ENCODE measurements at regions not wholly inside any gene's neighbourhood (a gene's known extent, or its start where the extent isn't known, plus 50 kb on each side); places are given as distances from the start of the nearest gene placed in this dataset.

DNA sequence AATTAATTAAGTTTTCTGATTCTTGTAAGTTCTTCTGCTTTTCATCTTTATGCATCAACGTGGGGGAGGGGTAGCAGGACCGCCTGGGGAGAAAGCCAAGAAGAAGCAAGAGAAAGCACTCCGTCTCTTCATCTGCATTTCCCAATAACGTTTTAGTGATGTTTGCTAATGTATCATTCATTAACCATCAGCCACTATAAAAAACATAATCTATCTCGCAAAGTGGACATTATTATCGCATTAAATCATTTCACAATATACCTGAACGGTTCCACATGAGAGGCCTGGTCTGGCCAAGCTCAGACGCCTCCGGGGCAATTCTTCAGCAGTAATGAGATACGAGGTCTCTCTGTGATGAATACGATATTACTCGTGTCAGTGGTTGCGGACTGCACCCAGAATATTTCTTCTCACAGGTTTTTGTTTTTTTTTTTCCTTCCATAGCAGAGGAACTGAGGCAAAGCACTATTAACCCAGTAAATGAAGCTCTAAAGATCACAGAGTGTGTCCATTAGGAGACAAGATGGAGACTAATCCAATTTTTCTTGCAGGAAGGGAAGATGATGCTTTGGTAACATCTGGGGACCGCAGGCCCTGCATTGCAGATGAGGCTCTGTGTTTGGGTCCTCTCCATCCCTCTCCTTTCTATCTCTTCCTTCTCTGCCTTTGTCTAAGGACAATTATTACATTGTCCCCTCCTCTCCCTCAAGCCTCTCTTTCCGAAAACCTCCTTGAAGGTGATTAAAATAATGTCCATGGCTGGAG is 156.1 kb downstream of the SLC35B3 start:
- TF ChIP-seq, protein P1, sequence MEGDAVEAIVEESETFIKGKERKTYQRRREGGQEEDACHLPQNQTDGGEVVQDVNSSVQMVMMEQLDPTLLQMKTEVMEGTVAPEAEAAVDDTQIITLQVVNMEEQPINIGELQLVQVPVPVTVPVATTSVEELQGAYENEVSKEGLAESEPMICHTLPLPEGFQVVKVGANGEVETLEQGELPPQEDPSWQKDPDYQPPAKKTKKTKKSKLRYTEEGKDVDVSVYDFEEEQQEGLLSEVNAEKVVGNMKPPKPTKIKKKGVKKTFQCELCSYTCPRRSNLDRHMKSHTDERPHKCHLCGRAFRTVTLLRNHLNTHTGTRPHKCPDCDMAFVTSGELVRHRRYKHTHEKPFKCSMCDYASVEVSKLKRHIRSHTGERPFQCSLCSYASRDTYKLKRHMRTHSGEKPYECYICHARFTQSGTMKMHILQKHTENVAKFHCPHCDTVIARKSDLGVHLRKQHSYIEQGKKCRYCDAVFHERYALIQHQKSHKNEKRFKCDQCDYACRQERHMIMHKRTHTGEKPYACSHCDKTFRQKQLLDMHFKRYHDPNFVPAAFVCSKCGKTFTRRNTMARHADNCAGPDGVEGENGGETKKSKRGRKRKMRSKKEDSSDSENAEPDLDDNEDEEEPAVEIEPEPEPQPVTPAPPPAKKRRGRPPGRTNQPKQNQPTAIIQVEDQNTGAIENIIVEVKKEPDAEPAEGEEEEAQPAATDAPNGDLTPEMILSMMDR (IDR thresholded peaks at IDR 0.05; ENCODE audit: control extremely low read depth, extremely low read depth, low read depth, missing control alignments), result no peak
- no peak for DNase-seq (ENCODE audit: extremely low spot score)
- ChIA-PET CTCF (no interaction called here), POLR2A (no interaction called here)

DNA sequence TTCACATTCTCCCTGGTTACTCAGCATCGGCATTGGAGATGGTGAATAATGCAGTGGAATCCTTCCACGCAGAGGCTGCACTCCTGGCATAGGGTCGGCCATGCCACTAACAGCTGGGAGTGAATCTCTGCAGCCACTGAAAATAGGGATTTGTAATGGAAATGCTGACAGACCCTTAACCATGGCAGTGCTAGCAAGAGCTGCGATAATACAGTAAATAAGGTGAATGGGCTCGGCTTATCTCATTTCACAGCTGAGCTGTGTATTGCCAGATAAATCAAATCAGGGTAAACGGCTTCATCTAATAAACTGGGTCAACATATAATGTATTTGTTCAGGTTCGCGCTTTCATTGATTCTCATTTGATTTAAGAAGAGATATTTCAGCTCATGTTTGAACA is 156.8 kb downstream of the SLC35B3 start:
- ChIA-PET CTCF (interaction anchor here (1.6 kb wide), 1 partner anchor 11 kb away, joined by 4 read pairs; no protein-coding TSS in a partner anchor), POLR2A (no interaction called here)
- TF ChIP-seq, protein P1 (IDR thresholded peaks at IDR 0.05; ENCODE audit: control extremely low read depth, extremely low read depth, low read depth, missing control alignments), result no peak
- DNase-seq (ENCODE audit: extremely low spot score), result no peak

DNA sequence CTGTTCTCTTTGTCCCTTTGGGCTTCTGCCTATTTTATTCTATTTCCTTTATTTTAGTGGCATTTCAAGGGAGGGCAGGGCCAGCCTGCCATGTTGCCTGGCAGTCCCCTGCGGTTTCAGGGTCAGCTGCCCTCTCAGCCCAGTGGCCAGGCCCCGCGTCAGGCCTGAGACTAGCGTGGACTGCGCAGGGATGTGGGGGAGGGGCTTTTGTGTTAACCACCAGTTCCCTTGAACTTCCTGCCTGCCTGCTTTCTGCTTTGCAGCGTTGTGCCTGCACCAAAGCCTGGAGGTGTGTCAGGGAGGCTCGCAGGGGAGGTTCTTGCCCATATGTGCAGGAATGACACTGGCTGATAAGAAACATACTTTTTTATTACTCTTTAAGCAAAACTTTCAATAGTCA is 157.6 kb downstream of the SLC35B3 start:
- CTCF ChIA-PET, result interaction anchor here (1.6 kb wide), 1 partner anchor 10 kb away, joined by 4 read pairs; no protein-coding TSS in a partner anchor
- POLR2A ChIA-PET, result no interaction called here
- TF ChIP-seq, protein P1 (IDR thresholded peaks at IDR 0.05; ENCODE audit: control extremely low read depth, extremely low read depth, low read depth, missing control alignments), result no peak
- no peak for DNase-seq (ENCODE audit: extremely low spot score)

DNA sequence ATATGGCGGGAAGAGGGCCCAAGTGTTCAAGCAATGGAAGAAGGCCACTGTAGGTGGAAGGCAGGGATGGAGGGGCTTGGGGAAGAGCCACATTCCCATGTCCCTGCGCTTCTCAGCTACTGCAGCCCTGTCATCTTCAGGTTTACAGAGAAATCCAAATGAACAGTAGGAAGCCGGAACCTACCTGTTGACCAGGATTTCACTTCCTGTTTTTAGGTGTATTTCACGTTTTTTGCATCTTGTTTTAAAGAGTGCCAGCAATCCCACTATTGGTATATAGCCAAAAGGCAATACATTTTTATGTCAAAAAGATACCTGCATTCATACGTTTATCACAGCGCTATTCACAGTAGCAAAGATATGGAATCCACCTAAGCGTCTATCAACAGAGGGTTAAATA is 159.2 kb downstream of the SLC35B3 start:
- TF ChIP-seq, protein P1 (IDR thresholded peaks at IDR 0.05; ENCODE audit: control extremely low read depth, extremely low read depth, low read depth, missing control alignments), result no peak
- ChIA-PET CTCF (interaction anchor here (1.0 to 1.2 kb wide), 2 partner anchors 9 to 57 kb away, joined by 3 to 5 read pairs; no protein-coding TSS in a partner anchor), POLR2A (no interaction called here)
- no peak for DNase-seq (ENCODE audit: extremely low spot score)

DNA sequence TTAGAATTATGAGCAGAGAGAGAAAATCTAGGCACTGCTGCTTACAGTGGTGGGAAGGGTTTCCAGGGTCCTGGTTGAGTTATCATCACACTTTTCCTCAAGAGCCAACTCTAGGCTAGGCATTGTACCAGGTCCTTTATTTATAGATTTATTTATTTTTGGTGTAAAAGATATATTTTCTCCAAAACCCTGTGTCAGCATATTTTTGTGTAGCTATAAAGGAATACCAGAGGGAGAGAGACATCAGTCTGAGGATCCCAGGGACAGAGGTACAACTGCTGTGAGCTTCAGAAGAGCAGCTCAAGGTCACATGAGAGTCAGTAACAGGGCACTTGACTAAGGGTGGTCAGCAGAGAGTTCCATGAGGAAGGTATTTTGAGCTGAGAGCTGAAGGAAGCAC is 159.7 kb downstream of the SLC35B3 start:
- no peak for DNase-seq (ENCODE audit: extremely low spot score)
- POLR2A ChIA-PET, result no interaction called here
- TF ChIP-seq, protein P1 (IDR thresholded peaks at IDR 0.05; ENCODE audit: control extremely low read depth, extremely low read depth, low read depth, missing control alignments), result no peak
- CTCF ChIA-PET, result interaction anchor here (1.0 to 1.2 kb wide), 2 partner anchors 9 to 57 kb away, joined by 3 to 5 read pairs; no protein-coding TSS in a partner anchor

DNA sequence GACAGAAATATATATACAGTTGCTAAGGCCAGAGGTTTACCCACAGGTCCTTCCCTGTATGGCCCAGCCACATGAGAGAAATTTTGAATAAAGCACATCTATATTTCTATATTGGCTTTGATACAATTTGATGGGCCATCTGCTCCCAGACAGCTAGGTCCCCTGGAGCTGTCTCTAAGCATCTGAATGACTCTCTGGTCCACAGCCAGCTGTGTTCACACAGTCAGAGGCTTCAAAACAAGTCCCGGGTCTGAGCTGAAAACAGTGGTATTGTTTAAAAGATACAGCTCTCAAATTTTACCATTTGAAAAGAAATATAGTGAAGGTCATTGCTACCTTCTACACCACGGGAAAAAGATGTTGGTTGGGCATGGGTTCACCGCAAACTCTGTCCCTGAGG is 161.1 kb downstream of the SLC35B3 start:
- CTCF ChIA-PET, result no interaction called here
- POLR2A ChIA-PET, result no interaction called here
- TF ChIP-seq, protein P1 (IDR thresholded peaks at IDR 0.05; ENCODE audit: control extremely low read depth, extremely low read depth, low read depth, missing control alignments), result no peak
- no peak for DNase-seq (ENCODE audit: extremely low spot score)
